ENCODE measurements at regions not wholly inside any gene's neighbourhood (a gene's known extent, or its start where the extent isn't known, plus 50 kb on each side); places are given as distances from the start of the nearest gene placed in this dataset.

GRCh38 chr4:176478076-176478475, 158.3 kb downstream of the SPCS3 start:
- TF ChIP-seq POLR2AphosphoS5 (IDR thresholded peaks at IDR 0.05; ENCODE audit: insufficient read depth in 1 of 2, low read depth in 1 of 2): no peak
- no peak for TF ChIP-seq CTCF (IDR thresholded peaks at IDR 0.05)
- TF ChIP-seq POLR2A (IDR thresholded peaks at IDR 0.05): no peak

All from vagina (tissue), 2 donors.